ENCODE measurements at regions not wholly inside any gene's neighbourhood (a gene's known extent, or its start where the extent isn't known, plus 50 kb on each side); places are given as distances from the start of the nearest gene placed in this dataset.

DNA sequence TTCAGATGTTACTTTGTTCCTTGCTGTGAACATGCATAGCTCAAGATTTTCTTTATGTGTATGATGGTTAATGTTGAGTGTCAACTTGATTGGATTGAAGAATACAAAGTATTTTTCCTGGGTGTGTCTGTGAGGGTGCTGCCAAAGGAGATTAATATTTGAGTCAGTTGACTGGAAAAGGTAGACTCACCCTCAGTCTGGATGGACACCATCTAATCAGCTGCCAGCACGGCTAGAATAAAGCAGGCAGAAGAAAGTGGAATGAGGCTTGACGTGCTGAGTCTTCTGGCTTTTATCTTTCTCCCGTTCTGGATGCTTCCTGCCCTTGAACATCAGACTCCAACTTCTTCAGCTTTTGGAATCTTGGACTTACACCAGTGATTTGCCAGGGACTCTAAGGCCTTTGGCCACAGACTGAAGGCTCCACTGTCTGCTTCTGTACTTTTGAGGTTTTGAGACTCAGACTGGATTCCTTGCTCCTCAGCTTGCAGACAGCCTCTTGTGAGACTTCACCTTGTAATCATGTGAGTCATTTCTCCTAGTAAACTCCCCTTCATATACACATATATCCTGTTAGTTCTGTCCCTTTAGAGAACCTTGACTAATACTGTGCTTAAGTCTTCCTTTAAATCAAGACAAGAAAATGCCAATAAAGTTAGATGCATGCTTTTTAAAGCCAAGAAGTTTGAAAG, 626.6 kb downstream of the KCNT2 start:
- TF ChIP-seq, protein P1, sequence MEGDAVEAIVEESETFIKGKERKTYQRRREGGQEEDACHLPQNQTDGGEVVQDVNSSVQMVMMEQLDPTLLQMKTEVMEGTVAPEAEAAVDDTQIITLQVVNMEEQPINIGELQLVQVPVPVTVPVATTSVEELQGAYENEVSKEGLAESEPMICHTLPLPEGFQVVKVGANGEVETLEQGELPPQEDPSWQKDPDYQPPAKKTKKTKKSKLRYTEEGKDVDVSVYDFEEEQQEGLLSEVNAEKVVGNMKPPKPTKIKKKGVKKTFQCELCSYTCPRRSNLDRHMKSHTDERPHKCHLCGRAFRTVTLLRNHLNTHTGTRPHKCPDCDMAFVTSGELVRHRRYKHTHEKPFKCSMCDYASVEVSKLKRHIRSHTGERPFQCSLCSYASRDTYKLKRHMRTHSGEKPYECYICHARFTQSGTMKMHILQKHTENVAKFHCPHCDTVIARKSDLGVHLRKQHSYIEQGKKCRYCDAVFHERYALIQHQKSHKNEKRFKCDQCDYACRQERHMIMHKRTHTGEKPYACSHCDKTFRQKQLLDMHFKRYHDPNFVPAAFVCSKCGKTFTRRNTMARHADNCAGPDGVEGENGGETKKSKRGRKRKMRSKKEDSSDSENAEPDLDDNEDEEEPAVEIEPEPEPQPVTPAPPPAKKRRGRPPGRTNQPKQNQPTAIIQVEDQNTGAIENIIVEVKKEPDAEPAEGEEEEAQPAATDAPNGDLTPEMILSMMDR (IDR thresholded peaks at IDR 0.05), result no peak
- TF ChIP-seq EZH2 (IDR thresholded peaks at IDR 0.05) (no peak), EZH2phosphoT487 (IDR thresholded peaks at IDR 0.05) (no peak)

Data from neural progenitor cell (in vitro differentiated cells).